H9 (cell line): ENCODE measurements at regions not wholly inside any gene's neighbourhood (a gene's known extent, or its start where the extent isn't known, plus 50 kb on each side); places are given as distances from the start of the nearest gene placed in this dataset.
"Not testable (repeated sequence)": the region's sequence is repeated elsewhere in the genome, so short reads cannot be mapped to it uniquely, and the experiment has no call there.

Source experiments
- DNase-seq: peaks from one replicate; pipeline ENCODE4 v3.0.0-alpha.2; 2017
- H2AFZ ChIP-seq: one replicate; pipeline ENCODE4 v1.6.1; 2013; ENCODE audit warnings: mild to moderate bottlenecking, low read length, control low read depth, moderate library complexity
- H2AK5ac ChIP-seq: 2 replicates; pipeline ENCODE4 v1.6.1; 2013; ENCODE audit warnings: low read length, control low read depth, mixed read lengths; ENCODE audit not compliant: insufficient read length
- H2BK120ac ChIP-seq: one replicate; pipeline ENCODE4 v1.6.1; 2013; ENCODE audit warnings: low read depth, mild to moderate bottlenecking, low read length, control low read depth, inconsistent platforms; ENCODE audit not compliant: poor library complexity, severe bottlenecking
- H2BK12ac ChIP-seq: 2 replicates; pipeline ENCODE4 v1.6.1; 2013; ENCODE audit warnings: low read length, control low read depth, mixed read lengths, low read depth; ENCODE audit not compliant: insufficient read length
- H2BK15ac ChIP-seq: 2 replicates; pipeline ENCODE4 v1.6.1; 2013; ENCODE audit warnings: low read depth, low read length, control low read depth
- H2BK20ac ChIP-seq: one replicate; pipeline ENCODE4 v1.6.1; 2013; ENCODE audit warnings: low read depth, mild to moderate bottlenecking, low read length, control low read depth, inconsistent platforms; ENCODE audit not compliant: poor library complexity, severe bottlenecking
- H2BK5ac ChIP-seq: 2 replicates; pipeline ENCODE4 v1.6.1; 2013; ENCODE audit warnings: low read length, control low read depth, mixed read lengths; ENCODE audit not compliant: insufficient read length
- H3K14ac ChIP-seq: 2 replicates; pipeline ENCODE4 v1.6.1; 2013; ENCODE audit warnings: low read length, control low read depth; ENCODE audit not compliant: insufficient read depth
- H3K18ac ChIP-seq: 2 replicates; pipeline ENCODE4 v1.6.1; 2013; ENCODE audit warnings: low read depth, mild to moderate bottlenecking, mixed read lengths, low read length, control low read depth; ENCODE audit not compliant: insufficient read length
- H3K23ac ChIP-seq: 2 replicates; pipeline ENCODE4 v1.6.1; 2013; ENCODE audit warnings: low read length, control low read depth, mixed read lengths, low read depth; ENCODE audit not compliant: insufficient read length
- H3K23me2 ChIP-seq: 2 replicates; pipeline ENCODE4 v1.6.1; 2013; ENCODE audit warnings: low read depth, mild to moderate bottlenecking, mixed read lengths, low read length, control low read depth; ENCODE audit not compliant: insufficient read length, poor library complexity, severe bottlenecking
- H3K27ac ChIP-seq: 2 replicates; pipeline ENCODE4 v1.5.1; 2013; ENCODE audit warnings: low read length, control low read depth, mixed read lengths, low read depth; ENCODE audit not compliant: insufficient read length
- H3K27me3 ChIP-seq: 2 replicates; pipeline ENCODE4 v1.6.1; 2013; ENCODE audit warnings: low read length, control low read depth, inconsistent platforms; ENCODE audit not compliant: insufficient read depth
- H3K4ac ChIP-seq: 2 replicates; pipeline ENCODE4 v1.6.1; 2013; ENCODE audit warnings: low read depth, mild to moderate bottlenecking, control low read depth, inconsistent platforms, low read length, moderate library complexity
- H3K4me1 ChIP-seq: 2 replicates; pipeline ENCODE4 v1.6.1; 2013; ENCODE audit warnings: low read length, control low read depth, inconsistent platforms; ENCODE audit not compliant: insufficient read depth
- H3K4me2 ChIP-seq: 2 replicates; pipeline ENCODE4 v1.6.1; 2013; ENCODE audit warnings: low read length, control low read depth, mixed read lengths; ENCODE audit not compliant: insufficient read length, insufficient read depth
- H3K56ac ChIP-seq: 2 replicates; pipeline ENCODE4 v1.6.1; 2013; ENCODE audit warnings: low read depth, mild to moderate bottlenecking, mixed read lengths, low read length, control low read depth; ENCODE audit not compliant: insufficient read length
- H3K79me1 ChIP-seq: 2 replicates; pipeline ENCODE4 v1.6.1; 2013; ENCODE audit warnings: low read depth, mild to moderate bottlenecking, moderate library complexity, low read length, control low read depth, inconsistent platforms; ENCODE audit not compliant: insufficient read depth, poor library complexity, severe bottlenecking
- H3K79me2 ChIP-seq: 2 replicates; pipeline ENCODE4 v1.6.1; 2013; ENCODE audit warnings: low read length, control low read depth, inconsistent platforms; ENCODE audit not compliant: insufficient read depth
- H3K9ac ChIP-seq: 2 replicates; pipeline ENCODE4 v1.6.1; 2013; ENCODE audit warnings: low read length, control low read depth, mixed read lengths; ENCODE audit not compliant: insufficient read length; ENCODE audit errors: extremely low read depth
- H3K9me3 ChIP-seq: one replicate; pipeline ENCODE4 v1.6.1; 2013; ENCODE audit warnings: low read depth, low read length, inconsistent platforms; ENCODE audit not compliant: control insufficient read depth
- H3T11ph ChIP-seq: one replicate; pipeline ENCODE4 v1.6.1; 2013; ENCODE audit warnings: mild to moderate bottlenecking, low read length, control low read depth, inconsistent platforms
- H4K20me1 ChIP-seq: one replicate; pipeline ENCODE4 v1.6.1; 2013; ENCODE audit not compliant: control insufficient read depth, insufficient read length, insufficient read depth
- H4K5ac ChIP-seq: 2 replicates; pipeline ENCODE4 v1.6.1; 2013; ENCODE audit warnings: low read depth, mild to moderate bottlenecking, mixed read lengths, low read length, control low read depth; ENCODE audit not compliant: insufficient read length
- H4K8ac ChIP-seq: replicated peaks from 2 replicates; pipeline ENCODE4 v1.6.1; 2013; ENCODE audit warnings: low read length, control low read depth, mixed read lengths, low read depth; ENCODE audit not compliant: insufficient read length
- H4K91ac ChIP-seq: 2 replicates; pipeline ENCODE4 v1.6.1; 2013; ENCODE audit warnings: low read depth, mild to moderate bottlenecking, moderate library complexity, mixed read lengths, low read length, control low read depth; ENCODE audit not compliant: insufficient read length
- H3K27ac Mint-ChIP-seq, 3 experiments: 2 replicates in 2 of 3; 3 replicates in 1 of 3; pipeline ENCODE4 v1.8.0; 2020 to 2021; ENCODE audit warnings: mixed read lengths in 3 of 3, mild to moderate bottlenecking in 1 of 3, moderate library complexity in 1 of 3
- H3K27me3 Mint-ChIP-seq: 2 replicates; pipeline ENCODE4 v1.8.0; 2021; ENCODE audit warnings: low read depth, mild to moderate bottlenecking, moderate library complexity, mixed read lengths
- H3K36me3 Mint-ChIP-seq, 3 experiments: 2 replicates in 2 of 3; 3 replicates in 1 of 3; pipeline ENCODE4 v1.8.0; 2020 to 2021; ENCODE audit warnings: low read depth in 3 of 3, mixed read lengths in 3 of 3; ENCODE audit not compliant: insufficient read depth in 1 of 3
- H3K4me1 Mint-ChIP-seq, 2 experiments: 2 replicates each; pipeline ENCODE4 v1.8.0; 2020; ENCODE audit warnings: mixed read lengths in 2 of 2
- H3K4me3 Mint-ChIP-seq, 2 experiments: 2 replicates in 1 of 2; 3 replicates in 1 of 2; pipeline ENCODE4 v1.8.0; 2020 to 2021; ENCODE audit warnings: mild to moderate bottlenecking in 2 of 2, mixed read lengths in 2 of 2, moderate library complexity in 1 of 2
- H3K9me3 Mint-ChIP-seq, 2 experiments: 2 replicates in 1 of 2; 3 replicates in 1 of 2; pipeline ENCODE4 v1.8.0; 2020; ENCODE audit warnings: mild to moderate bottlenecking in 2 of 2, mixed read lengths in 2 of 2, moderate library complexity in 1 of 2
- WGBS: extraction: QIAGEN DNeasy Blood & Tissue Kit; methylation state at CpG from one replicate; pipeline ENCODE4 v1.1.7; 2013; ENCODE audit warnings: missing lambda C conversion rate, low lambda C conversion rate, mixed read lengths; ENCODE audit not compliant: insufficient read length; ENCODE audit errors: extremely low coverage; 5-methylcytosine and 5-hydroxymethylcytosine counted together
- TF ChIP-seq, protein P1 (sequence below): fragments of 200-600 bp; sonication (generic); conservative IDR thresholded peaks from 3 replicates; pipeline ENCODE4 v1.8.0; 2021; ENCODE audit warnings: antibody characterized with exemption, mild to moderate bottlenecking

DNA sequence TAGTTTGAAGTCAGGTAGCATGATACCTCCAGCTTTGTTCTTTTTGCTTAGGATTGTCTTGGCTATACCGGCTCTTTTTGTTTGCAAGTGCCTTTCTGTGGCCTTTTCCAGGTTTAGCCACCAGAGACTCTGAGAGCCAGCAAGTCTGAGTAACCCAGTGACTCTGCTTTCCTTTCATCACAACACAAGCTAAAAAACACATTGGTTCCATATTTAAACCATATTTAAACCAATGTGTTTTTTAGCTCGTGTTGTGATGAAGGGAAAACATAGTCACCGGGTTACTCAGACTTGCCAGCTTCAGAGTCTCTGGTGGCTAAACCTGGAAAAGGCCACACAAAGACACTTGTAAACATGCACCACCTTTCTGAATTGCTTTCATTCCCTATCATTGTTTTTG, 493.3 kb downstream of the NTRK2 start:
- H3K9me3 ChIP-seq, result no peaks in the 10 kb centered on the region
- Mint-ChIP-seq H3K4me3 (no peak overlapping the region), H3K27ac (no peak overlapping the region), H3K27me3 (no peaks in the 10 kb centered on the region), H3K9me3 (peaks cover 4 to 9% of the 10 kb centered on the region in 2 experiments; a peak in 4 of 5 replicates), H3K36me3 (no peaks in the 10 kb centered on the region; a peak in 2 of 7 replicates), H3K4me1 (peaks cover 10 to 19% of the 10 kb centered on the region in 2 experiments)
- H3K4me2 ChIP-seq, result no peak overlapping the region
- H4K20me1 ChIP-seq, result no peaks in the 10 kb centered on the region
- H3K23ac ChIP-seq, result no peak overlapping the region
- H2AFZ ChIP-seq, result no peak overlapping the region
- no peaks in the 10 kb centered on the region for H3K79me1 ChIP-seq
- no peak overlapping the region for H4K5ac ChIP-seq
- H3K14ac ChIP-seq, result no peak overlapping the region
- peaks cover 2% of the 10 kb centered on the region; the same call in 1 of the 2 replicates for H3K4me1 ChIP-seq
- H3K4ac ChIP-seq, result no peak overlapping the region
- H3K9ac ChIP-seq, result no peak overlapping the region
- H3K18ac ChIP-seq, result no peak overlapping the region
- no peaks in the 10 kb centered on the region for H3K79me2 ChIP-seq
- H2BK15ac ChIP-seq, result no peak overlapping the region
- no peak overlapping the region for H3K56ac ChIP-seq
- H3K27ac ChIP-seq, result no peak overlapping the region
- no peak overlapping the region for H3T11ph ChIP-seq
- H3K27me3 ChIP-seq, result no peaks in the 10 kb centered on the region
- H4K8ac ChIP-seq, result no peak overlapping the region
- H2AK5ac ChIP-seq, result no peak overlapping the region
- no peak for DNase-seq
- H2BK20ac ChIP-seq, result no peak overlapping the region
- H2BK120ac ChIP-seq, result no peak overlapping the region
- no peak overlapping the region for H2BK12ac ChIP-seq
- no CpG with 5 or more reads among the region's 3 CpGs for WGBS
- no peak overlapping the region for H2BK5ac ChIP-seq
- H4K91ac ChIP-seq, result no peak overlapping the region
- TF ChIP-seq, protein P1, sequence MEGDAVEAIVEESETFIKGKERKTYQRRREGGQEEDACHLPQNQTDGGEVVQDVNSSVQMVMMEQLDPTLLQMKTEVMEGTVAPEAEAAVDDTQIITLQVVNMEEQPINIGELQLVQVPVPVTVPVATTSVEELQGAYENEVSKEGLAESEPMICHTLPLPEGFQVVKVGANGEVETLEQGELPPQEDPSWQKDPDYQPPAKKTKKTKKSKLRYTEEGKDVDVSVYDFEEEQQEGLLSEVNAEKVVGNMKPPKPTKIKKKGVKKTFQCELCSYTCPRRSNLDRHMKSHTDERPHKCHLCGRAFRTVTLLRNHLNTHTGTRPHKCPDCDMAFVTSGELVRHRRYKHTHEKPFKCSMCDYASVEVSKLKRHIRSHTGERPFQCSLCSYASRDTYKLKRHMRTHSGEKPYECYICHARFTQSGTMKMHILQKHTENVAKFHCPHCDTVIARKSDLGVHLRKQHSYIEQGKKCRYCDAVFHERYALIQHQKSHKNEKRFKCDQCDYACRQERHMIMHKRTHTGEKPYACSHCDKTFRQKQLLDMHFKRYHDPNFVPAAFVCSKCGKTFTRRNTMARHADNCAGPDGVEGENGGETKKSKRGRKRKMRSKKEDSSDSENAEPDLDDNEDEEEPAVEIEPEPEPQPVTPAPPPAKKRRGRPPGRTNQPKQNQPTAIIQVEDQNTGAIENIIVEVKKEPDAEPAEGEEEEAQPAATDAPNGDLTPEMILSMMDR, result no peak
- H3K23me2 ChIP-seq, result no peaks in the 10 kb centered on the region

DNA sequence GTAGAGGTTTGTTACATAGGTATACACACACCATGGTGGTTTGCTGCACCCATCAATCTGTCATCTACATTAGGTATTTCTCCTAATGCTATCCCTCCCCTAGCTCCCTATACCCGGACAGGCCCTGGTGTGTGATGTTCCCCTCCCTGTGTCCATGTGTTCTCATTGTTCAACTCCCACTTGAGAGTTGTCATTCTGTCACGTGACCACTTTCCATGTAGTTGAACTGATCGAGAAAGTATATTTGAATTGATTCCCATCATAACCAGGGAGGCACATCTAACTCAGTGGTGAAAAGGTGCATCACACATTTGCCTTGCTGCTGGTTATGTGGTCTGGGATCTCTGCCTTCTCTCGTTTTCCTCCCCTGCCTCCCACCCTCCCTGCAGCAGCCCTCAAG, 491.4 kb downstream of the NTRK2 start:
- H3K9me3 Mint-ChIP-seq, H3K4ac ChIP-seq, H3K27ac Mint-ChIP-seq, H3K27me3 ChIP-seq, H4K8ac ChIP-seq, H3K56ac ChIP-seq, H4K91ac ChIP-seq, H3K27ac ChIP-seq, H4K20me1 ChIP-seq, H3K9me3 ChIP-seq, H3K18ac ChIP-seq, H3T11ph ChIP-seq, H3K79me1 ChIP-seq, H3K79me2 ChIP-seq, H3K36me3 Mint-ChIP-seq, H2BK120ac ChIP-seq, H2BK15ac ChIP-seq, H4K5ac ChIP-seq, H3K23ac ChIP-seq, H2BK20ac ChIP-seq, H2AK5ac ChIP-seq, H3K23me2 ChIP-seq, H2BK5ac ChIP-seq, H3K14ac ChIP-seq, H3K9ac ChIP-seq, H2BK12ac ChIP-seq, H3K27me3 Mint-ChIP-seq, H3K4me1 ChIP-seq, H3K4me3 Mint-ChIP-seq, H3K4me2 ChIP-seq, DNase-seq, H2AFZ ChIP-seq: not testable (repeated sequence)
- no CpG with 5 or more reads among the region's 4 CpGs for WGBS
- peaks cover 14 to 26% of the 10 kb centered on the region in 2 experiments for H3K4me1 Mint-ChIP-seq
